HEK293 (cell line): ENCODE measurements at regions not wholly inside any gene's neighbourhood (a gene's known extent, or its start where the extent isn't known, plus 50 kb on each side); places are given as distances from the start of the nearest gene placed in this dataset.

Experiments
- CTCF ChIA-PET: fragments of 350-600 bp; formaldehyde crosslinking; extraction: SDS; loops from one replicate; lab custom pipeline; 2021; ENCODE audit warnings: antibody characterized with exemption; lab: Yijun Ruan, JAX
- POLR2A ChIA-PET: fragments of 300-600 bp; formaldehyde crosslinking; extraction: SDS; loops from one replicate; lab custom pipeline; 2020; ENCODE audit warnings: antibody characterized with exemption, inconsistent platforms; lab: Yijun Ruan, JAX
- H3K27ac ChIP-seq: fragments of 200-500 bp; sonication (Bioruptor generic); 2 replicates; pipeline ENCODE4 v1.5.1; 2014; ENCODE audit warnings: low read depth, low read length, control low read depth, inconsistent platforms; ENCODE audit errors: extremely low read depth
- H3K36me3 ChIP-seq, 2 experiments: fragments of 200-500 bp in 1 of 2; sonication (Bioruptor generic) in 1 of 2; 1 replicate in 1 of 2; 2 replicates in 1 of 2; pipeline ENCODE4 v1.5.1; 2014 to 2017; ENCODE audit warnings: inconsistent platforms in 2 of 2, low read length in 2 of 2; ENCODE audit not compliant: control insufficient read depth in 2 of 2, insufficient read depth in 1 of 2
- H3K4me1 ChIP-seq: fragments of 200-500 bp; sonication (Bioruptor generic); 2 replicates; pipeline ENCODE4 v1.5.1; 2014; ENCODE audit warnings: mild to moderate bottlenecking, low read length, inconsistent platforms; ENCODE audit not compliant: control insufficient read depth, insufficient read depth
- H3K4me3 ChIP-seq: 2 replicates; pipeline ENCODE4 v1.5.1; 2011; ENCODE audit warnings: low read depth, mild to moderate bottlenecking, control low read depth, low read length, moderate library complexity
- H3K9me3 ChIP-seq: fragments of 200-500 bp; sonication (Bioruptor generic); 2 replicates; pipeline ENCODE4 v1.5.1; 2014; ENCODE audit warnings: low read depth, low read length, inconsistent platforms; ENCODE audit not compliant: control insufficient read depth, insufficient read depth
- ELK4 ChIP-seq: IDR thresholded peaks from 2 replicates; pipeline ENCODE4 v1.6.1; 2011; ENCODE audit warnings: mild to moderate bottlenecking, low read depth, low read length, borderline replicate concordance
- HOXD13 ChIP-seq: sonication (generic); formaldehyde crosslinking; IDR thresholded peaks from 2 replicates; pipeline ENCODE4 v1.8.0; 2022; ENCODE audit warnings: missing genetic modification reagents, borderline replicate concordance
- KLF10 ChIP-seq: fragments of 450-650 bp; IDR thresholded peaks from 2 replicates; pipeline ENCODE4 v1.5.1; 2018; ENCODE audit warnings: missing biosample characterization, mild to moderate bottlenecking, missing genetic modification characterization
- KLF9 ChIP-seq: fragments of 450-650 bp; formaldehyde crosslinking; IDR thresholded peaks from 2 replicates; pipeline ENCODE4 v1.5.1; 2016; ENCODE audit warnings: missing biosample characterization, missing genetic modification characterization, low read depth
- ZEB2 ChIP-seq: fragments of 450-650 bp; formaldehyde crosslinking; IDR thresholded peaks from 2 replicates; pipeline ENCODE4 v1.5.1; 2016; ENCODE audit warnings: missing biosample characterization, missing genetic modification characterization
- ZFP37 ChIP-seq: fragments of 450-650 bp; formaldehyde crosslinking; IDR thresholded peaks from 2 replicates; pipeline ENCODE4 v1.5.1; 2016; ENCODE audit warnings: missing biosample characterization, missing genetic modification characterization
- ZNF202 ChIP-seq: fragments of 450-650 bp; formaldehyde crosslinking; IDR thresholded peaks from 2 replicates; pipeline ENCODE4 v1.5.1; 2016; ENCODE audit warnings: missing biosample characterization, missing genetic modification characterization, borderline replicate concordance
- ZNF24 ChIP-seq: fragments of 450-650 bp; formaldehyde crosslinking; IDR thresholded peaks from 2 replicates; pipeline ENCODE4 v1.5.1; 2016; ENCODE audit warnings: missing biosample characterization, missing genetic modification characterization
- ZNF266 ChIP-seq: fragments of 450-650 bp; formaldehyde crosslinking; IDR thresholded peaks from 2 replicates; pipeline ENCODE4 v1.5.1; 2016; ENCODE audit warnings: missing biosample characterization, missing genetic modification characterization, low read depth
- ZNF324 ChIP-seq: fragments of 450-650 bp; formaldehyde crosslinking; IDR thresholded peaks from 2 replicates; pipeline ENCODE4 v1.5.1; 2016; ENCODE audit warnings: missing biosample characterization, missing genetic modification characterization
- ZNF335 ChIP-seq: fragments of 450-650 bp; formaldehyde crosslinking; conservative IDR thresholded peaks from 2 replicates; pipeline ENCODE4 v1.5.1; 2016; ENCODE audit warnings: missing biosample characterization, missing genetic modification characterization
- ZNF585B ChIP-seq: fragments of 450-650 bp; formaldehyde crosslinking; IDR thresholded peaks from 2 replicates; pipeline ENCODE4 v1.5.1; 2016; ENCODE audit warnings: missing biosample characterization, missing genetic modification characterization
- ZNF600 ChIP-seq: fragments of 450-650 bp; formaldehyde crosslinking; IDR thresholded peaks from 2 replicates; pipeline ENCODE4 v1.5.1; 2016; ENCODE audit warnings: missing biosample characterization, missing genetic modification characterization
- ZNF701 ChIP-seq: fragments of 450-650 bp; formaldehyde crosslinking; IDR thresholded peaks from 2 replicates; pipeline ENCODE4 v1.5.1; 2016; ENCODE audit warnings: missing biosample characterization, missing genetic modification characterization
- TF ChIP-seq, protein P1 (sequence below): fragments of 450-650 bp; formaldehyde crosslinking; IDR thresholded peaks from 2 replicates; pipeline ENCODE4 v1.5.1; 2017; ENCODE audit warnings: missing biosample characterization, missing genetic modification characterization
- TF ChIP-seq, protein P2 (sequence below): fragments of 450-650 bp; formaldehyde crosslinking; IDR thresholded peaks from 2 replicates; pipeline ENCODE4 v1.5.1; 2017; ENCODE audit warnings: missing biosample characterization, mild to moderate bottlenecking, missing genetic modification characterization, moderate library complexity
- TF ChIP-seq, protein P3 (sequence below): fragments of 450-650 bp; formaldehyde crosslinking; IDR thresholded peaks from 2 replicates; pipeline ENCODE4; 2016; ENCODE audit warnings: missing biosample characterization, missing genetic modification characterization
- TF ChIP-seq, protein P4 (sequence below): fragments of 450-650 bp; formaldehyde crosslinking; IDR thresholded peaks from 2 replicates; pipeline ENCODE4 v1.5.1; 2016; ENCODE audit warnings: missing biosample characterization, missing genetic modification characterization

DNA sequence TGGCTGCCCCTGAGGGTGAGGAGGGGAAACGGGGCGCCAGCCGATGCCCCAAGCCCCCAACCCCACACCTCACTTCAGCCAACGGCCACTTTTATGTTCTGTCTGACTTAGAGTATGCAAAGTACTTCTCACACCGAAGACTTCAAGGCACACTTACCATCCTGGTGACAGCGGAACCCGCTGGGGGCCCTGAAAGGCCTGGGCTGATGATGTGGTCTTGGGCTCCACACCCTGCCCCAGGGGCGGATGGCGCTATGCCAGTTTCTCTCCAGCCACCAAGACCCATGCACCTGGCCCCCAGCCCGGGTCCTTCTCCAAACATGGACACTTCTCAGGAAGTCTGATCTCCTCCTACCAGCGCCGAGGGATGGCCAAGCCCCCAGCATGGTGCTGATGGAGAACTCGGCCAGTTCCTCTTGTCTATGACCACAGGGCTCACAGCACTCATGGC lies 175.4 kb downstream of the CTTN start:
- no peak overlapping the region for H3K27ac ChIP-seq
- ChIA-PET CTCF (no interaction called here), POLR2A (no interaction called here)
- no peaks in the 10 kb centered on the region for H3K9me3 ChIP-seq
- TF ChIP-seq, protein P1, sequence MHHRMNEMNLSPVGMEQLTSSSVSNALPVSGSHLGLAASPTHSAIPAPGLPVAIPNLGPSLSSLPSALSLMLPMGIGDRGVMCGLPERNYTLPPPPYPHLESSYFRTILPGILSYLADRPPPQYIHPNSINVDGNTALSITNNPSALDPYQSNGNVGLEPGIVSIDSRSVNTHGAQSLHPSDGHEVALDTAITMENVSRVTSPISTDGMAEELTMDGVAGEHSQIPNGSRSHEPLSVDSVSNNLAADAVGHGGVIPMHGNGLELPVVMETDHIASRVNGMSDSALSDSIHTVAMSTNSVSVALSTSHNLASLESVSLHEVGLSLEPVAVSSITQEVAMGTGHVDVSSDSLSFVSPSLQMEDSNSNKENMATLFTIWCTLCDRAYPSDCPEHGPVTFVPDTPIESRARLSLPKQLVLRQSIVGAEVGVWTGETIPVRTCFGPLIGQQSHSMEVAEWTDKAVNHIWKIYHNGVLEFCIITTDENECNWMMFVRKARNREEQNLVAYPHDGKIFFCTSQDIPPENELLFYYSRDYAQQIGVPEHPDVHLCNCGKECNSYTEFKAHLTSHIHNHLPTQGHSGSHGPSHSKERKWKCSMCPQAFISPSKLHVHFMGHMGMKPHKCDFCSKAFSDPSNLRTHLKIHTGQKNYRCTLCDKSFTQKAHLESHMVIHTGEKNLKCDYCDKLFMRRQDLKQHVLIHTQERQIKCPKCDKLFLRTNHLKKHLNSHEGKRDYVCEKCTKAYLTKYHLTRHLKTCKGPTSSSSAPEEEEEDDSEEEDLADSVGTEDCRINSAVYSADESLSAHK (tag by site-specific recombination), result no peak
- TF ChIP-seq, protein P2, sequence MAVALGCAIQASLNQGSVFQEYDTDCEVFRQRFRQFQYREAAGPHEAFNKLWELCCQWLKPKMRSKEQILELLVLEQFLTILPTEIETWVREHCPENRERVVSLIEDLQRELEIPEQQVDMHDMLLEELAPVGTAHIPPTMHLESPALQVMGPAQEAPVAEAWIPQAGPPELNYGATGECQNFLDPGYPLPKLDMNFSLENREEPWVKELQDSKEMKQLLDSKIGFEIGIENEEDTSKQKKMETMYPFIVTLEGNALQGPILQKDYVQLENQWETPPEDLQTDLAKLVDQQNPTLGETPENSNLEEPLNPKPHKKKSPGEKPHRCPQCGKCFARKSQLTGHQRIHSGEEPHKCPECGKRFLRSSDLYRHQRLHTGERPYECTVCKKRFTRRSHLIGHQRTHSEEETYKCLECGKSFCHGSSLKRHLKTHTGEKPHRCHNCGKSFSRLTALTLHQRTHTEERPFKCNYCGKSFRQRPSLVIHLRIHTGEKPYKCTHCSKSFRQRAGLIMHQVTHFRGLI (tag by site-specific recombination), result no peak
- TF ChIP-seq ZNF600 (tag by site-specific recombination) (no peak), ZEB2 (tag by site-specific recombination) (no peak), ZFP37 (tag by site-specific recombination) (no peak)
- TF ChIP-seq, protein P3, sequence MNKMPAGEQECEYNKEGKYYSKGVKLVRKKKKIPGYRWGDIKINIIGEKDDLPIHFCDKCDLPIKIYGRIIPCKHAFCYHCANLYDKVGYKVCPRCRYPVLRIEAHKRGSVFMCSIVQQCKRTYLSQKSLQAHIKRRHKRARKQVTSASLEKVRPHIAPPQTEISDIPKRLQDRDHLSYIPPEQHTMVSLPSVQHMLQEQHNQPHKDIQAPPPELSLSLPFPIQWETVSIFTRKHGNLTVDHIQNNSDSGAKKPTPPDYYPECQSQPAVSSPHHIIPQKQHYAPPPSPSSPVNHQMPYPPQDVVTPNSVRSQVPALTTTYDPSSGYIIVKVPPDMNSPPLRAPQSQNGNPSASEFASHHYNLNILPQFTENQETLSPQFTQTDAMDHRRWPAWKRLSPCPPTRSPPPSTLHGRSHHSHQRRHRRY (tag by site-specific recombination), result no peak
- H3K36me3 ChIP-seq, result no peaks in the 10 kb centered on the region
- no peaks in the 10 kb centered on the region for H3K4me1 ChIP-seq
- H3K4me3 ChIP-seq, result no peak overlapping the region

DNA sequence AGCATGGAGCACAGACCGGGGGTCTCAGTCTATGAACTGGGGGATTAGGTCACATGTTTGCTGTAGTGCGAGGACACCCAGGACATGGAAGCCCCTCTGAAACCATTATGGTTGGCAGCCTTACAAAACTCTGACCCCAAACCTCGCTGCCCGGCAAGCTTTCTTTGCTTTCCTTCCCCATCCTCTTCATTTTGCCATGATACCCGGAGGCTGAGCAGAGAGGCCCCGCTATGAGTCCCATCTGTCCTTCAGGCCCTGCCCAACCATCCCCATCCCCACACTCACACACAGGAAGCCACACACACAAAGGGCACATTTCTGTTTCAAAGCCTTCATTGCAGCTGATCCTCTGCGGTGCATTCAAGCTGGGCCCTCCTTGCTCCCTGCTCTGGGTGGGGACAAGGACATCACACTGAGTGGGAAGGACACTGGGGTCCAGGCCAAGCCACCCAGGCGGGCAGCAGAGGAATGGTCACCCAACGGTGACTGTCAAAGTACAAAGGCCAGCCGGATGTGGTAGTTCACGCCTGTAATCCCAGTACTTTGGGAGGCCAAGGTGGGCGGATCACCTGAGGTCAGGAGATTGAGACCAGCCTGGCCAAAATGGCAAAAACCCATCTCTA lies 176.5 kb downstream of the CTTN start:
- Histone ChIP-seq H3K9me3 (no peaks in the 10 kb centered on the region), H3K27ac (no peak overlapping the region), H3K4me1 (no peaks in the 10 kb centered on the region), H3K36me3 (no peaks in the 10 kb centered on the region), H3K4me3 (no peak overlapping the region)
- POLR2A ChIA-PET, result no interaction called here
- TF ChIP-seq ZNF266 (tag by site-specific recombination) (no peak), ZNF701 (no peak), KLF10 (no peak), KLF9 (tag by site-specific recombination) (no peak), ZNF335 (tag by site-specific recombination) (no peak), ELK4 (no peak), HOXD13 (CRISPR knock-in tag) (no peak), ZNF24 (no peak), ZNF202 (tag by site-specific recombination) (no peak), ZNF324 (tag by site-specific recombination) (no peak), ZNF585B (tag by site-specific recombination) (no peak)
- TF ChIP-seq, protein P4, sequence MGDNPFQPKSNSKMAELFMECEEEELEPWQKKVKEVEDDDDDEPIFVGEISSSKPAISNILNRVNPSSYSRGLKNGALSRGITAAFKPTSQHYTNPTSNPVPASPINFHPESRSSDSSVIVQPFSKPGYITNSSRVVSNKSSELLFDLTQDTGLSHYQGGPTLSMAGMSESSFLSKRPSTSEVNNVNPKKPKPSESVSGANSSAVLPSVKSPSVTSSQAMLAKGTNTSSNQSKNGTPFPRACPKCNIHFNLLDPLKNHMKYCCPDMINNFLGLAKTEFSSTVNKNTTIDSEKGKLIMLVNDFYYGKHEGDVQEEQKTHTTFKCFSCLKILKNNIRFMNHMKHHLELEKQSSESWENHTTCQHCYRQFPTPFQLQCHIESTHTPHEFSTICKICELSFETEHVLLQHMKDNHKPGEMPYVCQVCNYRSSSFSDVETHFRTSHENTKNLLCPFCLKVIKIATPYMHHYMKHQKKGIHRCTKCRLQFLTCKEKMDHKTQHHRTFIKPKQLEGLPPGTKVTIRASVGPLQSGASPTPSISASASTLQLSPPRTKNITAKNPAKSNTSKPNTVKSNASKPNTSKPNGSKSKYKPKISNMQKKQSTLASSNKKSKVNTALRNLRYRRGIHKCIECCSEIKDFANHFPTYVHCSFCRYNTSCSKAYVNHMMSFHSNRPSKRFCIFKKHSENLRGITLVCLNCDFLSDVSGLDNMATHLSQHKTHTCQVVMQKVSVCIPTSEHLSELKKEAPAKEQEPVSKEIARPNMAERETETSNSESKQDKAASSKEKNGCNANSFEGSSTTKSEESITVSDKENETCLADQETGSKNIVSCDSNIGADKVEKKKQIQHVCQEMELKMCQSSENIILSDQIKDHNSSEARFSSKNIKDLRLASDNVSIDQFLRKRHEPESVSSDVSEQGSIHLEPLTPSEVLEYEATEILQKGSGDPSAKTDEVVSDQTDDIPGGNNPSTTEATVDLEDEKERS (tag by site-specific recombination), result no peak
- CTCF ChIA-PET, result interaction anchor here (0.6 kb wide), 1 partner anchor 546 kb away, joined by 3 read pairs; no protein-coding TSS in a partner anchor
